GM12878 (cell line): ENCODE measurements at regions not wholly inside any gene's neighbourhood (a gene's known extent, or its start where the extent isn't known, plus 50 kb on each side); places are given as distances from the start of the nearest gene placed in this dataset.

Source experiments
- ATAC-seq: fragments of 200-7000 bp; cut with Tn5 transposase; 3 replicates; pipeline ENCODE4 v1.9.1; 2020; ENCODE audit warnings: mild to moderate bottlenecking, moderate library complexity
- BruUV-seq: library from RNA; stranded (reverse); fragments of 400-500 nt; replicated peaks from 2 replicates; lab custom pipeline; 2021; lab: Mats Ljungman, UMichigan
- CTCF ChIA-PET: fragments of 300-600 bp; sonication (Branson Sonifier 250); formaldehyde crosslinking; extraction: SDS; loops from one replicate; lab custom pipeline; 2021; ENCODE audit warnings: inconsistent platforms; lab: Yijun Ruan, JAX
- POLR2A ChIA-PET: fragments of 350-600 bp; formaldehyde crosslinking; extraction: SDS; loops from one replicate; lab custom pipeline; 2021; ENCODE audit warnings: inconsistent platforms; lab: Charles Lee
- RAD21 ChIA-PET: fragments of 300-600 bp; sonication (Branson Sonifier 250); formaldehyde crosslinking; loops from one replicate; lab custom pipeline; 2023; ENCODE audit warnings: antibody characterized with exemption; ENCODE audit not compliant: unreplicated experiment; lab: Charles Lee
- SMC1A ChIA-PET: fragments of 300-600 bp; sonication (Branson Sonifier 250); formaldehyde crosslinking; loops from one replicate; lab custom pipeline; 2023; ENCODE audit not compliant: unreplicated experiment, uncharacterized antibody; lab: Charles Lee
- DNase-seq: peaks from one replicate; pipeline ENCODE4 v3.0.0-alpha.2; 2011; ENCODE audit warnings: low read depth, low spot score
- FAIRE-seq: peaks from 3 replicates; lab custom pipeline; 2011; peaks lifted over from hg19 to GRCh38; lab: Jason Lieb, UNC
- H2AFZ ChIP-seq: 2 replicates; pipeline ENCODE4 v1.6.0; 2011; ENCODE audit warnings: low read depth, low read length, control low read depth; ENCODE audit not compliant: control insufficient read depth
- H3K27ac ChIP-seq: 2 replicates; pipeline ENCODE4 v1.5.1; 2011; ENCODE audit warnings: control low read depth; ENCODE audit not compliant: control insufficient read depth, insufficient read depth
- H3K27me3 ChIP-seq, 2 experiments: replicated peaks in 1 of 2; 2 replicates each; pipeline versions ENCODE4 v1.6.0 to v1.6.1; 2011; ENCODE audit warnings: low read length in 1 of 2; ENCODE audit not compliant: control insufficient read depth in 2 of 2, insufficient read depth in 2 of 2
- H3K36me3 ChIP-seq, 2 experiments: 2 replicates each; pipeline ENCODE4 v1.5.1; 2011; ENCODE audit warnings: low read length in 1 of 2; ENCODE audit not compliant: control insufficient read depth in 2 of 2, insufficient read depth in 2 of 2
- H3K4me1 ChIP-seq: 2 replicates; pipeline ENCODE4 v1.6.1; 2011; ENCODE audit warnings: mild to moderate bottlenecking, low read length, moderate library complexity, mixed read lengths; ENCODE audit not compliant: control insufficient read depth, insufficient read depth
- H3K4me2 ChIP-seq: 2 replicates; pipeline ENCODE4 v1.6.0; 2011; ENCODE audit warnings: control low read depth; ENCODE audit not compliant: control insufficient read depth, insufficient read depth
- H3K4me3 ChIP-seq: fragments of 200-600 bp; sonication (generic); 2 replicates; pipeline ENCODE4 v1.5.1; 2016
- H3K79me2 ChIP-seq: 2 replicates; pipeline ENCODE4 v1.6.0; 2011; ENCODE audit warnings: low read length; ENCODE audit not compliant: control insufficient read depth, insufficient read depth
- H3K9ac ChIP-seq: 2 replicates; pipeline ENCODE4 v1.8.0; 2011; ENCODE audit warnings: low read length, control low read depth, mixed read lengths; ENCODE audit not compliant: control insufficient read depth, insufficient read depth
- H3K9me3 ChIP-seq: replicated peaks from 3 replicates; pipeline ENCODE4 v1.5.1; 2011; ENCODE audit warnings: mild to moderate bottlenecking, low read length; ENCODE audit not compliant: control insufficient read depth, insufficient read depth
- H4K20me1 ChIP-seq: 2 replicates; pipeline ENCODE4 v1.6.0; 2011; ENCODE audit not compliant: control insufficient read depth, insufficient read depth
- ASH2L ChIP-seq: fragments of 300-600, 200-600 bp; sonication (generic); IDR thresholded peaks from 2 replicates; pipeline ENCODE4 v1.6.1; 2017; ENCODE audit warnings: low read depth, mild to moderate bottlenecking, borderline replicate concordance
- CEBPB ChIP-seq, 2 experiments: fragments of 150-350 bp in 1 of 2; IDR thresholded peaks; 2 replicates each; pipeline ENCODE4 v1.6.1; 2012 to 2014; ENCODE audit warnings: low read depth in 2 of 2, low read length in 2 of 2, borderline replicate concordance in 1 of 2, inconsistent platforms in 1 of 2
- DPF2 ChIP-seq: fragments of 450-650 bp; IDR thresholded peaks from 2 replicates; pipeline ENCODE4 v1.6.1; 2017; ENCODE audit warnings: mild to moderate bottlenecking
- ETV6 ChIP-seq, 2 experiments: fragments of 450-650 bp in 1 of 2; IDR thresholded peaks in 1 of 2; conservative IDR thresholded peaks in 1 of 2; 2 replicates each; pipeline ENCODE4 v1.6.1; 2014; ENCODE audit warnings: antibody characterized with exemption in 1 of 2, borderline replicate concordance in 1 of 2, low read depth in 1 of 2, mild to moderate bottlenecking in 1 of 2, moderate library complexity in 1 of 2
- MEF2A ChIP-seq: IDR thresholded peaks from 2 replicates; pipeline ENCODE4 v1.6.1; 2011; ENCODE audit warnings: low read depth, mild to moderate bottlenecking, low read length, moderate library complexity; ENCODE audit not compliant: insufficient read depth
- NFXL1 ChIP-seq: fragments of 450-650 bp; IDR thresholded peaks from 2 replicates; pipeline ENCODE4 v1.6.1; 2017; ENCODE audit warnings: antibody characterized with exemption, mild to moderate bottlenecking, borderline replicate concordance
- NR2C2 ChIP-seq: IDR thresholded peaks from 2 replicates; pipeline ENCODE4 v1.6.1; 2011; ENCODE audit warnings: borderline replicate concordance, low read depth; ENCODE audit not compliant: control insufficient read depth, insufficient read length
- SUZ12 ChIP-seq: fragments of 200-600 bp; sonication (generic); IDR thresholded peaks from one replicate; pipeline ENCODE4 v1.6.1; 2018; ENCODE audit warnings: antibody characterized with exemption, mild to moderate bottlenecking; ENCODE audit not compliant: unreplicated experiment
- TAF1 ChIP-seq: IDR thresholded peaks from 2 replicates; pipeline ENCODE4 v1.6.1; 2011; ENCODE audit warnings: mild to moderate bottlenecking, low read depth, low read length, borderline replicate concordance
- TBL1XR1 ChIP-seq: IDR thresholded peaks from 2 replicates; pipeline ENCODE4 v1.6.1; 2012; ENCODE audit warnings: low read depth, low read length, improper control_type of control experiment
- USF2 ChIP-seq: IDR thresholded peaks from 2 replicates; pipeline ENCODE4 v1.6.1; 2011; ENCODE audit warnings: low read depth, low read length, improper control_type of control experiment, borderline replicate concordance
- WRNIP1 ChIP-seq: IDR thresholded peaks from 2 replicates; pipeline ENCODE4 v1.6.1; 2011; ENCODE audit warnings: low read depth, low read length, improper control_type of control experiment, borderline replicate concordance
- ZNF217 ChIP-seq: fragments of 450-650 bp; IDR thresholded peaks from 2 replicates; pipeline ENCODE4 v1.6.1; 2017; ENCODE audit warnings: antibody characterized with exemption, mild to moderate bottlenecking
- ZZZ3 ChIP-seq: IDR thresholded peaks from 2 replicates; pipeline ENCODE4 v1.6.1; 2011; ENCODE audit warnings: low read depth; ENCODE audit not compliant: control insufficient read depth, insufficient read length
- WGBS: methylation state at CpG from one replicate; pipeline ENCODE4 v1.1.6; 2016; ENCODE audit warnings: low lambda C conversion rate; ENCODE audit not compliant: insufficient replicate concordance, insufficient coverage; ENCODE audit errors: missing lambda C conversion rate; 5-methylcytosine and 5-hydroxymethylcytosine counted together
- in situ Hi-C: fragments of 300-500 bp; cut with MboI; formaldehyde crosslinking; loops from 9 replicates; pipeline ENCODE4 v1.14.3; 2018; ENCODE audit warnings: mixed read lengths
- intact Hi-C: fragments of 100-400 bp; cut with micrococcal nuclease; formaldehyde crosslinking; loops from one replicate; pipeline ENCODE4 v1.14.2; 2022; ENCODE audit not compliant: unreplicated experiment
- TF ChIP-seq, protein P1 (sequence below): IDR thresholded peaks from 2 replicates; pipeline ENCODE4 v1.6.1; 2011; ENCODE audit warnings: borderline replicate concordance, low read depth, mild to moderate bottlenecking, moderate library complexity, mixed read lengths, low read length; ENCODE audit not compliant: insufficient read depth; ENCODE audit errors: extremely low read length
- TF ChIP-seq, protein P2 (sequence below): fragments of 450-650 bp; formaldehyde crosslinking; IDR thresholded peaks from 2 replicates; pipeline ENCODE4 v1.4.0; 2022; ENCODE audit warnings: mild to moderate bottlenecking, moderate library complexity
- TF ChIP-seq, protein P3 (sequence below): fragments of 450-650 bp; IDR thresholded peaks from 2 replicates; pipeline ENCODE4 v1.6.1; 2016; ENCODE audit warnings: mild to moderate bottlenecking

DNA sequence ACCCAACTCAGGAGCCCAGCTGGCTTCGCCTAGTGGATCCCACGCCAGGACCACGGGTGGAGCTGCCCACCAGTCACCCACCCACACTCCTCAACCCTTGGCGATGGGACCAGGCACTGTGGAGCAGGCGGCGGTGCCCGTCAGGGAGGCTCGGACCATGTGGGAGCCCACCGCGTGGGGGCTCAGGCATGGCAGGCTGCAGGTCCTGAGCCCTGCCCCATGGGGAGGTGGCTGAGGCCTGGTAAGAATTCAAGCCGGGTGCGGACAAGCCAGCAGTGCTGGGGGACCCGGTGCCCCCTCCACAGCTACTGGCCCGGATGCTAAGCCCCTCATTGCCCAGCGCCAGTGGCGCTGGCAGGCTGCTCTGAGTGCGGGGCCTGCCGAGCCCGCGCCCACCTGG is 123.1 kb upstream of the LGSN start:
- in situ Hi-C loops = no loop called here
- intact Hi-C loops = no loop called here
- no peak overlapping the region for H3K27ac ChIP-seq
- no peak overlapping the region for H3K4me3 ChIP-seq
- BruUV-seq = no TSS peak
- CTCF ChIA-PET = interaction anchor here (0.6 to 1.2 kb wide), 2 partner anchors 17 to 27 kb away, joined by 3 read pairs; no protein-coding TSS in a partner anchor
- no peak overlapping the region for H3K4me2 ChIP-seq
- POLR2A ChIA-PET = no interaction called here
- RAD21 ChIA-PET = no interaction called here
- no peaks in the 10 kb centered on the region; the same call in 2 of the 3 replicates for H3K9me3 ChIP-seq
- no peak for ATAC-seq
- no peak overlapping the region for H2AFZ ChIP-seq
- no peaks in the 10 kb centered on the region for H4K20me1 ChIP-seq
- DNase-seq = no peak
- no peaks in the 10 kb centered on the region for H3K36me3 ChIP-seq
- H3K79me2 ChIP-seq = no peaks in the 10 kb centered on the region
- no peaks in the 10 kb centered on the region for H3K4me1 ChIP-seq
- no peak for FAIRE-seq
- TF ChIP-seq TBL1XR1 = no peak
- TF ChIP-seq ZNF217 = no peak
- TF ChIP-seq ZZZ3 = no peak
- TF ChIP-seq, protein P1, sequence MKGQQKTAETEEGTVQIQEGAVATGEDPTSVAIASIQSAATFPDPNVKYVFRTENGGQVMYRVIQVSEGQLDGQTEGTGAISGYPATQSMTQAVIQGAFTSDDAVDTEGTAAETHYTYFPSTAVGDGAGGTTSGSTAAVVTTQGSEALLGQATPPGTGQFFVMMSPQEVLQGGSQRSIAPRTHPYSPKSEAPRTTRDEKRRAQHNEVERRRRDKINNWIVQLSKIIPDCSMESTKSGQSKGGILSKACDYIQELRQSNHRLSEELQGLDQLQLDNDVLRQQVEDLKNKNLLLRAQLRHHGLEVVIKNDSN = no peak
- TF ChIP-seq WRNIP1 = no peak
- TF ChIP-seq, protein P2, sequence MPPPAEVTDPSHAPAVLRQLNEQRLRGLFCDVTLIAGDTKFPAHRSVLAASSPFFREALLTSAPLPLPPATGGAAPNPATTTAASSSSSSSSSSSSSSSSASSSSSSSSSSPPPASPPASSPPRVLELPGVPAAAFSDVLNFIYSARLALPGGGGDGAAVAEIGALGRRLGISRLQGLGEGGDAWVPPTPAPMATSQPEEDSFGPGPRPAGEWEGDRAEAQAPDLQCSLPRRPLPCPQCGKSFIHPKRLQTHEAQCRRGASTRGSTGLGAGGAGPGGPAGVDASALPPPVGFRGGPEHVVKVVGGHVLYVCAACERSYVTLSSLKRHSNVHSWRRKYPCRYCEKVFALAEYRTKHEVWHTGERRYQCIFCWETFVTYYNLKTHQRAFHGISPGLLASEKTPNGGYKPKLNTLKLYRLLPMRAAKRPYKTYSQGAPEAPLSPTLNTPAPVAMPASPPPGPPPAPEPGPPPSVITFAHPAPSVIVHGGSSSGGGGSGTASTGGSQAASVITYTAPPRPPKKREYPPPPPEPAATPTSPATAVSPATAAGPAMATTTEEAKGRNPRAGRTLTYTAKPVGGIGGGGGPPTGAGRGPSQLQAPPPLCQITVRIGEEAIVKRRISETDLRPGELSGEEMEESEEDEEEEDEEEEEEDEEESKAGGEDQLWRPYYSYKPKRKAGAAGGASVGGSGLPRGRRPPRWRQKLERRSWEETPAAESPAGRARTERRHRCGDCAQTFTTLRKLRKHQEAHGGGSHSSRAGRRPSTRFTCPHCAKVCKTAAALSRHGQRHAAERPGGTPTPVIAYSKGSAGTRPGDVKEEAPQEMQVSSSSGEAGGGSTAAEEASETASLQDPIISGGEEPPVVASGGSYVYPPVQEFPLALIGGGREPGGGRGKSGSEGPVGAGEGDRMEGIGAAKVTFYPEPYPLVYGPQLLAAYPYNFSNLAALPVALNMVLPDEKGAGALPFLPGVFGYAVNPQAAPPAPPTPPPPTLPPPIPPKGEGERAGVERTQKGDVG (CRISPR knock-in tag) = no peak
- TF ChIP-seq SUZ12 = no peak
- TF ChIP-seq TAF1 = no peak
- no peak for TF ChIP-seq USF2
- TF ChIP-seq, protein P3, sequence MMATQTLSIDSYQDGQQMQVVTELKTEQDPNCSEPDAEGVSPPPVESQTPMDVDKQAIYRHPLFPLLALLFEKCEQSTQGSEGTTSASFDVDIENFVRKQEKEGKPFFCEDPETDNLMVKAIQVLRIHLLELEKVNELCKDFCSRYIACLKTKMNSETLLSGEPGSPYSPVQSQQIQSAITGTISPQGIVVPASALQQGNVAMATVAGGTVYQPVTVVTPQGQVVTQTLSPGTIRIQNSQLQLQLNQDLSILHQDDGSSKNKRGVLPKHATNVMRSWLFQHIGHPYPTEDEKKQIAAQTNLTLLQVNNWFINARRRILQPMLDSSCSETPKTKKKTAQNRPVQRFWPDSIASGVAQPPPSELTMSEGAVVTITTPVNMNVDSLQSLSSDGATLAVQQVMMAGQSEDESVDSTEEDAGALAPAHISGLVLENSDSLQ = no peak
- no peak for TF ChIP-seq NFXL1
- no peak for TF ChIP-seq ASH2L
- TF ChIP-seq MEF2A = no peak
- TF ChIP-seq NR2C2 = no peak
- TF ChIP-seq ETV6 (conservative IDR thresholded peaks at IDR 0.05 in 1 of 2, IDR thresholded peaks at IDR 0.05 in 1 of 2; ENCODE audit: borderline replicate concordance in 1 of 2, low read depth in 1 of 2) = no peak
- TF ChIP-seq DPF2 = no peak
- TF ChIP-seq CEBPB (IDR thresholded peaks at IDR 0.05; ENCODE audit: borderline replicate concordance in 1 of 2, low read depth in 2 of 2, low read length in 2 of 2) = no peak
- no peak overlapping the region for H3K9ac ChIP-seq
- H3K27me3 ChIP-seq = no peaks in the 10 kb centered on the region
- WGBS = 87% methylated on average over 17 of the region's 20 CpGs
- SMC1A ChIA-PET = interaction anchor here (2.1 kb wide), 1 partner anchor 12 kb away, joined by 4 read pairs; no protein-coding TSS in a partner anchor
